ENCODE measurements at regions not wholly inside any gene's neighbourhood (a gene's known extent, or its start where the extent isn't known, plus 50 kb on each side); places are given as distances from the start of the nearest gene placed in this dataset.

DNA sequence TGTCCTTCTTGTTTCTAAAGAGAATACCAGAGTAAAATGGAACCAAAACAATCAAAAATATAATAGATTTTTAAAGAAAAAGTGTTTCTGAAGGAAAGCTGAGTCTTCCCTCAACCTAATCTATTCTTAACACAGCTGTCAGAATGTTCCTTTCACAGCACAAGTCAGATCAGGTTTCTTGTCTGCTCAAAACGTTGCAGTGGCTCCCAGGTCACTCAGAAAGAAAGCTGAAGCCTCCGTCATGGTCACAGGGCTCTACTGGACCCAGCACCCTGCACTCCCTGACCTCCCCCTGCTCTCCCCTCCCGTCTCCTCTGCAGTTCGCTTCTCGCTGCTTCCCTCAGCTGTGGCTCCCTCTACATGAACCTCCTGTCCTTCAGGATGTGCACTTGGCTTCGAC, 90.7 kb upstream of the PTPRM start:
- peaks cover 8% of the 10 kb centered on the region for H3K4me1 Mint-ChIP-seq (ENCODE audit: low read depth)
- TF ChIP-seq, protein P1, sequence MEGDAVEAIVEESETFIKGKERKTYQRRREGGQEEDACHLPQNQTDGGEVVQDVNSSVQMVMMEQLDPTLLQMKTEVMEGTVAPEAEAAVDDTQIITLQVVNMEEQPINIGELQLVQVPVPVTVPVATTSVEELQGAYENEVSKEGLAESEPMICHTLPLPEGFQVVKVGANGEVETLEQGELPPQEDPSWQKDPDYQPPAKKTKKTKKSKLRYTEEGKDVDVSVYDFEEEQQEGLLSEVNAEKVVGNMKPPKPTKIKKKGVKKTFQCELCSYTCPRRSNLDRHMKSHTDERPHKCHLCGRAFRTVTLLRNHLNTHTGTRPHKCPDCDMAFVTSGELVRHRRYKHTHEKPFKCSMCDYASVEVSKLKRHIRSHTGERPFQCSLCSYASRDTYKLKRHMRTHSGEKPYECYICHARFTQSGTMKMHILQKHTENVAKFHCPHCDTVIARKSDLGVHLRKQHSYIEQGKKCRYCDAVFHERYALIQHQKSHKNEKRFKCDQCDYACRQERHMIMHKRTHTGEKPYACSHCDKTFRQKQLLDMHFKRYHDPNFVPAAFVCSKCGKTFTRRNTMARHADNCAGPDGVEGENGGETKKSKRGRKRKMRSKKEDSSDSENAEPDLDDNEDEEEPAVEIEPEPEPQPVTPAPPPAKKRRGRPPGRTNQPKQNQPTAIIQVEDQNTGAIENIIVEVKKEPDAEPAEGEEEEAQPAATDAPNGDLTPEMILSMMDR (IDR thresholded peaks at IDR 0.05; ENCODE audit: unreplicated experiment): no peak
- H3K36me3 Mint-ChIP-seq (ENCODE audit: insufficient read depth): no peaks in the 10 kb centered on the region

GRCh38 chr18:7479756-7480155, 87.4 kb upstream of the PTPRM start:
- TF ChIP-seq, protein P1 (IDR thresholded peaks at IDR 0.05; ENCODE audit: unreplicated experiment): no peak
- Mint-ChIP-seq H3K27ac (no peak overlapping the region), H3K36me3 (ENCODE audit: insufficient read depth) (no peaks in the 10 kb centered on the region), H3K4me1 (ENCODE audit: low read depth) (peaks cover 8% of the 10 kb centered on the region), H3K27me3 (peaks cover 6% of the 10 kb centered on the region), H3K4me3 (ENCODE audit: low read depth) (no peak overlapping the region), H3K9me3 (ENCODE audit: low read depth) (no peaks in the 10 kb centered on the region)
- DNase-seq (ENCODE audit: low spot score, unreplicated experiment): no peak

More for the DNA sequence above, 90.7 kb upstream of the PTPRM start:
- no peak for DNase-seq (ENCODE audit: low spot score, unreplicated experiment)
- no peak overlapping the region for H3K4me3 Mint-ChIP-seq (ENCODE audit: low read depth)
- no peaks in the 10 kb centered on the region for H3K9me3 Mint-ChIP-seq (ENCODE audit: low read depth)
- H3K27ac Mint-ChIP-seq: no peak overlapping the region
- peaks cover 10% of the 10 kb centered on the region for H3K27me3 Mint-ChIP-seq

GRCh38 chr18:7480879-7481278, 86.2 kb upstream of the PTPRM start:
- DNase-seq (ENCODE audit: low spot score, unreplicated experiment): no peak
- Mint-ChIP-seq H3K36me3 (ENCODE audit: insufficient read depth) (no peaks in the 10 kb centered on the region), H3K4me3 (ENCODE audit: low read depth) (no peak overlapping the region), H3K27ac (peak overlapping the region; percentile 61), H3K27me3 (peaks cover 3% of the 10 kb centered on the region), H3K4me1 (ENCODE audit: low read depth) (peaks cover 5% of the 10 kb centered on the region), H3K9me3 (ENCODE audit: low read depth) (no peaks in the 10 kb centered on the region)
- TF ChIP-seq, protein P1 (IDR thresholded peaks at IDR 0.05; ENCODE audit: unreplicated experiment): no peak

DNA sequence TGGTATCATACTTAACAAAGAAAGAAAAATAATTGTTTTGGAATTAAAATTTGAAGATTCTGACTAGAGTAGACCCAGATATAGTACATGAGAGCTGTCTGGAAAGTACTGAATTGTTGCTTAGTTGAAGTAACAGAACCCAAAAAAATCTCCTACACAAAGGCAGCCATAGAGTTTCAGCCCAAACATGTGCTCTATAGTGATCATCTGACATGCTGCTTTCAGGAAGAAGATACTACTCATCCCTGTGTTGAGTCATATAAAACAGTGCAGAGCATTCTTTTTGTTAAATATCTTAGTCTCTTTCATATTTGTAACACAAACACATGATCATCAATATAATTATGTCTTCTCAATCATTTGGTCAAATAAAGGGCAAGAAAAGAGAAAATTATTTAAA, 84.8 kb upstream of the PTPRM start:
- Mint-ChIP-seq H3K4me1 (ENCODE audit: low read depth) (no peaks in the 10 kb centered on the region), H3K4me3 (ENCODE audit: low read depth) (no peak overlapping the region), H3K27me3 (peaks cover 4% of the 10 kb centered on the region), H3K27ac (no peak overlapping the region), H3K9me3 (ENCODE audit: low read depth) (no peaks in the 10 kb centered on the region), H3K36me3 (ENCODE audit: insufficient read depth) (no peaks in the 10 kb centered on the region)
- TF ChIP-seq, protein P1 (IDR thresholded peaks at IDR 0.05; ENCODE audit: unreplicated experiment): no peak
- no peak for DNase-seq (ENCODE audit: low spot score, unreplicated experiment)

- H3K4me3 Mint-ChIP-seq (ENCODE audit: low read depth): no peak overlapping the region
- H3K4me1 Mint-ChIP-seq (ENCODE audit: low read depth): peaks cover 5% of the 10 kb centered on the region
- DNase-seq (ENCODE audit: low spot score, unreplicated experiment): no peak
- TF ChIP-seq, protein P1 (IDR thresholded peaks at IDR 0.05; ENCODE audit: unreplicated experiment): no peak
- no peaks in the 10 kb centered on the region for H3K9me3 Mint-ChIP-seq (ENCODE audit: low read depth)
- peaks cover 5% of the 10 kb centered on the region for H3K27me3 Mint-ChIP-seq
- H3K36me3 Mint-ChIP-seq (ENCODE audit: insufficient read depth): no peaks in the 10 kb centered on the region
- no peak overlapping the region for H3K27ac Mint-ChIP-seq
Observed at GRCh38 chr18:7485616-7486015, 81.5 kb upstream of the PTPRM start.

Measured in progenitor cell of endocrine pancreas (in vitro differentiated cells).